GM18870 (cell line): ENCODE measurements at regions not wholly inside any gene's neighbourhood (a gene's known extent, or its start where the extent isn't known, plus 50 kb on each side); places are given as distances from the start of the nearest gene placed in this dataset.
"Not testable (repeated sequence)": the region's sequence is repeated elsewhere in the genome, so short reads cannot be mapped to it uniquely, and the experiment has no call there.

Experiments
- ATAC-seq: cut with Tn5 transposase; IDR thresholded peaks from one replicate; pipeline ENCODE4 v1.9.1; 2021; ENCODE audit warnings: moderate library complexity; ENCODE audit not compliant: unreplicated experiment

GRCh38 chr7:119522698-119523097, 750.3 kb upstream of the KCND2 start:
- ATAC-seq = no peak

GRCh38 chr7:119545118-119545517, 727.9 kb upstream of the KCND2 start:
- no peak for ATAC-seq

- ATAC-seq = no peak
Measured at GRCh38 chr7:119555788-119556187, 717.2 kb upstream of the KCND2 start.

- ATAC-seq = no peak
Measured at GRCh38 chr7:119556436-119556835, 716.5 kb upstream of the KCND2 start.

- ATAC-seq = no peak
Measured at GRCh38 chr7:119561751-119562150, 711.2 kb upstream of the KCND2 start.

GRCh38 chr7:119562839-119563238, 710.1 kb upstream of the KCND2 start:
- ATAC-seq = no peak

GRCh38 chr7:119571666-119572065, 701.3 kb upstream of the KCND2 start:
- no peak for ATAC-seq

- no peak for ATAC-seq
Measured at GRCh38 chr7:119572132-119572531, 700.8 kb upstream of the KCND2 start.

GRCh38 chr7:119572541-119572940, 700.4 kb upstream of the KCND2 start:
- ATAC-seq = no peak

- no peak for ATAC-seq
Measured at GRCh38 chr7:119578116-119578515, 694.9 kb upstream of the KCND2 start.

GRCh38 chr7:119594956-119595355, 678.0 kb upstream of the KCND2 start:
- no peak for ATAC-seq

- ATAC-seq = no peak
Measured at GRCh38 chr7:119596651-119597050, 676.3 kb upstream of the KCND2 start.

GRCh38 chr7:119606297-119606696, 666.7 kb upstream of the KCND2 start:
- ATAC-seq = no peak

GRCh38 chr7:119620769-119621168, 652.2 kb upstream of the KCND2 start:
- no peak for ATAC-seq

GRCh38 chr7:119623427-119623826, 649.5 kb upstream of the KCND2 start:
- ATAC-seq = no peak

GRCh38 chr7:119630406-119630969, 642.5 kb upstream of the KCND2 start:
- ATAC-seq = no peak

- ATAC-seq = not testable (repeated sequence)
Measured at GRCh38 chr7:119633812-119634211, 639.2 kb upstream of the KCND2 start.

GRCh38 chr7:119640326-119640725, 632.6 kb upstream of the KCND2 start:
- ATAC-seq = no peak

- ATAC-seq = no peak
Measured at GRCh38 chr7:119640861-119641260, 632.1 kb upstream of the KCND2 start.

- no peak for ATAC-seq
Measured at GRCh38 chr7:119643558-119643957, 629.4 kb upstream of the KCND2 start.

GRCh38 chr7:119647286-119647685, 625.7 kb upstream of the KCND2 start:
- no peak for ATAC-seq

- ATAC-seq = not testable (repeated sequence)
Measured at GRCh38 chr7:119648752-119649151, 624.2 kb upstream of the KCND2 start.

- no peak for ATAC-seq
Measured at GRCh38 chr7:119660080-119660479, 612.9 kb upstream of the KCND2 start.
